WTC11 (cell line): ENCODE measurements at regions not wholly inside any gene's neighbourhood (a gene's known extent, or its start where the extent isn't known, plus 50 kb on each side); places are given as distances from the start of the nearest gene placed in this dataset.
A peak's percentile ranks its signal among the peaks of the same experiment; 100 is the strongest.

Experiments used
- ATAC-seq: fragments of 200-7000 bp; cut with Tn5 transposase; 2 replicates; pipeline ENCODE4 v1.10.0; 2021; ENCODE audit warnings: mild to moderate bottlenecking, moderate library complexity
- CTCF ChIA-PET: fragments of 300-600 bp; sonication (Branson Sonifier 250); formaldehyde crosslinking; loops from one replicate; lab custom pipeline; 2021; ENCODE audit warnings: antibody characterized with exemption; lab: Charles Lee
- POLR2A ChIA-PET: fragments of 350-600 bp; sonication (Branson Sonifier 250); formaldehyde crosslinking; loops from one replicate; lab custom pipeline; 2021; ENCODE audit warnings: antibody characterized with exemption; lab: Charles Lee
- DNase-seq: peaks from one replicate; pipeline ENCODE4 v3.0.0; 2021; ENCODE audit warnings: low spot score
- H3K27ac Mint-ChIP-seq: 2 replicates; pipeline ENCODE4 v1.8.0; 2021; ENCODE audit warnings: mixed read lengths
- H3K27me3 Mint-ChIP-seq: 2 replicates; pipeline ENCODE4 v1.8.0; 2021; ENCODE audit warnings: low read depth, mild to moderate bottlenecking, moderate library complexity, mixed read lengths
- H3K36me3 Mint-ChIP-seq: 2 replicates; pipeline ENCODE4 v1.8.0; 2021; ENCODE audit warnings: mixed read lengths
- H3K4me1 Mint-ChIP-seq: 2 replicates; pipeline ENCODE4 v1.8.0; 2022; ENCODE audit warnings: mixed read lengths
- H3K4me3 Mint-ChIP-seq: 2 replicates; pipeline ENCODE4 v1.8.0; 2021; ENCODE audit warnings: mild to moderate bottlenecking, moderate library complexity, mixed read lengths
- H3K9me3 Mint-ChIP-seq: 2 replicates; pipeline ENCODE4 v1.8.0; 2021; ENCODE audit warnings: mixed read lengths
- CREM ChIP-seq: sonication (generic); formaldehyde crosslinking; IDR thresholded peaks from 2 replicates; pipeline ENCODE4 v1.8.1; 2022; ENCODE audit warnings: mild to moderate bottlenecking, missing genetic modification reagents, moderate library complexity
- ERG ChIP-seq: fragments of 250-450 bp; sonication (Bioruptor Pico); IDR thresholded peaks from 2 replicates; pipeline ENCODE4 v1.8.0; 2021; ENCODE audit warnings: mild to moderate bottlenecking
- FOXP1 ChIP-seq: sonication (generic); formaldehyde crosslinking; IDR thresholded peaks from 2 replicates; pipeline ENCODE4 v1.8.0; 2022; ENCODE audit warnings: missing genetic modification reagents, mild to moderate bottlenecking, moderate library complexity, borderline replicate concordance
- JUN ChIP-seq: sonication (generic); formaldehyde crosslinking; IDR thresholded peaks from 2 replicates; pipeline ENCODE4 v1.8.0; 2023; ENCODE audit warnings: mild to moderate bottlenecking, missing genetic modification reagents
- NFE2L1 ChIP-seq: sonication (generic); formaldehyde crosslinking; IDR thresholded peaks from 2 replicates; pipeline ENCODE4 v1.8.1; 2023; ENCODE audit warnings: missing genetic modification reagents
- NR2C2 ChIP-seq: sonication (generic); formaldehyde crosslinking; IDR thresholded peaks from 2 replicates; pipeline ENCODE4 v1.8.0; 2022; ENCODE audit warnings: mild to moderate bottlenecking, missing genetic modification reagents
- NR3C1 ChIP-seq: sonication (generic); formaldehyde crosslinking; conservative IDR thresholded peaks from 2 replicates; pipeline ENCODE4 v1.8.1; 2023; ENCODE audit warnings: low read depth, mild to moderate bottlenecking, missing genetic modification reagents
- PRDM15 ChIP-seq: sonication (generic); formaldehyde crosslinking; IDR thresholded peaks from 2 replicates; pipeline ENCODE4 v1.8.0; 2022; ENCODE audit warnings: missing genetic modification reagents
- PREB ChIP-seq: sonication (generic); formaldehyde crosslinking; IDR thresholded peaks from 2 replicates; pipeline ENCODE4 v1.8.1; 2022; ENCODE audit warnings: mild to moderate bottlenecking, missing genetic modification reagents, moderate library complexity, borderline replicate concordance
- PRRX2 ChIP-seq: fragments of 250-450 bp; sonication (Bioruptor Pico); IDR thresholded peaks from 2 replicates; pipeline ENCODE4 v1.8.0; 2021; ENCODE audit warnings: mild to moderate bottlenecking
- SMAD3 ChIP-seq: sonication (generic); formaldehyde crosslinking; IDR thresholded peaks from 2 replicates; pipeline ENCODE4 v1.8.0; 2022; ENCODE audit warnings: missing genetic modification reagents, mild to moderate bottlenecking, borderline replicate concordance
- TEAD1 ChIP-seq: sonication (generic); formaldehyde crosslinking; IDR thresholded peaks from 2 replicates; pipeline ENCODE4 v1.8.0; 2022; ENCODE audit warnings: mild to moderate bottlenecking, missing genetic modification reagents
- TEAD4 ChIP-seq: sonication (generic); formaldehyde crosslinking; IDR thresholded peaks from 2 replicates; pipeline ENCODE4 v1.8.0; 2022; ENCODE audit warnings: mild to moderate bottlenecking, missing genetic modification reagents
- ZBTB43 ChIP-seq: sonication (generic); formaldehyde crosslinking; IDR thresholded peaks from 2 replicates; pipeline ENCODE4 v1.8.1; 2023; ENCODE audit warnings: mild to moderate bottlenecking, missing genetic modification reagents
- ZNF121 ChIP-seq: sonication (generic); formaldehyde crosslinking; IDR thresholded peaks from 2 replicates; pipeline ENCODE4 v1.8.0; 2023; ENCODE audit warnings: missing genetic modification reagents
- ZNF219 ChIP-seq: sonication (generic); formaldehyde crosslinking; IDR thresholded peaks from 2 replicates; pipeline ENCODE4 v1.8.0; 2023; ENCODE audit warnings: missing genetic modification reagents, mild to moderate bottlenecking, borderline replicate concordance
- ZNF532 ChIP-seq: fragments of 250-450 bp; sonication (Bioruptor Pico); IDR thresholded peaks from 2 replicates; pipeline ENCODE4 v1.9.0; 2021; ENCODE audit warnings: mild to moderate bottlenecking, borderline replicate concordance
- ZNF671 ChIP-seq: fragments of 250-450 bp; sonication (Bioruptor Pico); IDR thresholded peaks from 2 replicates; pipeline ENCODE4 v1.8.0; 2021; ENCODE audit warnings: mild to moderate bottlenecking

GRCh38 chr4:28557755-28558154 is 1697.1 kb downstream of the STIM2 start:
- DNase-seq (no peak), ATAC-seq (no peak)
- no peak overlapping the region for H3K27ac Mint-ChIP-seq
- POLR2A ChIA-PET, result no interaction called here
- TF ChIP-seq PRRX2 (CRISPR knock-in tag) (no peak), NFE2L1 (no peak), PRDM15 (CRISPR knock-in tag) (no peak), PREB (CRISPR knock-in tag) (no peak), TEAD4 (CRISPR knock-in tag) (no peak), ERG (CRISPR knock-in tag) (no peak), NR3C1 (CRISPR knock-in tag) (no peak)
- no peak overlapping the region for H3K4me3 Mint-ChIP-seq
- peaks cover 13% of the 10 kb centered on the region for H3K9me3 Mint-ChIP-seq
- H3K36me3 Mint-ChIP-seq, result 0 out of 2 replicates have a peak, but pooled peaks cover 4% of the 10 kb centered on the region
- H3K4me1 Mint-ChIP-seq, result peaks cover 2% of the 10 kb centered on the region; the same call in 1 of the 2 replicates
- no peaks in the 10 kb centered on the region for H3K27me3 Mint-ChIP-seq
- CTCF ChIA-PET, result no interaction called here

GRCh38 chr4:28558895-28559294 is 1698.3 kb downstream of the STIM2 start:
- peaks cover 2% of the 10 kb centered on the region; the same call in 1 of the 2 replicates for H3K4me1 Mint-ChIP-seq
- H3K36me3 Mint-ChIP-seq, result no peaks in the 10 kb centered on the region
- TF ChIP-seq CREM (no peak), ZNF671 (no peak), FOXP1 (CRISPR knock-in tag) (no peak), SMAD3 (CRISPR knock-in tag) (no peak), JUN (CRISPR knock-in tag) (no peak), ZNF532 (CRISPR knock-in tag) (no peak), ZBTB43 (CRISPR knock-in tag) (no peak), TEAD1 (CRISPR knock-in tag) (no peak), ZNF121 (CRISPR knock-in tag) (no peak), NR2C2 (CRISPR knock-in tag) (no peak), ZNF219 (CRISPR knock-in tag) (no peak)
- POLR2A ChIA-PET, result no interaction called here
- no peak for DNase-seq
- H3K4me3 Mint-ChIP-seq, result no peak overlapping the region
- H3K27ac Mint-ChIP-seq, result peak overlapping the region; percentile 10; the same call in 1 of the 2 replicates
- no peak for ATAC-seq
- no peaks in the 10 kb centered on the region for H3K27me3 Mint-ChIP-seq
- CTCF ChIA-PET, result no interaction called here
- H3K9me3 Mint-ChIP-seq, result peaks cover 5% of the 10 kb centered on the region
